B cell (primary cell): ENCODE measurements at regions not wholly inside any gene's neighbourhood (a gene's known extent, or its start where the extent isn't known, plus 50 kb on each side); places are given as distances from the start of the nearest gene placed in this dataset.

Experiments
- EZH2 ChIP-seq: IDR thresholded peaks from 2 replicates; pipeline ENCODE4 v1.6.1; 2012; ENCODE audit warnings: borderline replicate concordance, low read depth, mild to moderate bottlenecking, moderate library complexity, low read length; ENCODE audit not compliant: insufficient read depth, poor library complexity, severe bottlenecking
- TF ChIP-seq, protein P1 (sequence below): fragments of 200-600 bp; IDR thresholded peaks from one replicate; pipeline ENCODE4 v1.8.0; 2022; ENCODE audit warnings: antibody characterized with exemption, mild to moderate bottlenecking

DNA sequence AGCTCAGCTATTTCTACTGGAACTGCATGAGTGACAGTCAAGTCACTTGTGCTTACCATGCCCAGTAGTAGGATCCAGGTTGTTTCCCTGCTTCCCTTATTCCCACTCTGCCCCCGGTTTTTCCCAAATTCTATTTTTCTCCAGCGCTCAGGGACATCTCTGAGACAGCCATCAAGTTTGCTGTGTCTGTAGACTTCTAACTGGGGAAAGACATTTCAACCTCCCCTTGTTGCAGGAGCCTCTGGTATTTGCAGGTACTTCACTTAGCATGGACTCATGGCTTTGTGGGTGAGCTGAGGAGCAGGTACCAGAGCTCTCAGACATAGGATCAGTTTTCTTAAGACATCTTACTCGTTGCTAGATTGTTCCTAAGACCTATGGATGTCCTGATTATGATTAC, 801.6 kb upstream of the RBFOX1 start:
- TF ChIP-seq, protein P1, sequence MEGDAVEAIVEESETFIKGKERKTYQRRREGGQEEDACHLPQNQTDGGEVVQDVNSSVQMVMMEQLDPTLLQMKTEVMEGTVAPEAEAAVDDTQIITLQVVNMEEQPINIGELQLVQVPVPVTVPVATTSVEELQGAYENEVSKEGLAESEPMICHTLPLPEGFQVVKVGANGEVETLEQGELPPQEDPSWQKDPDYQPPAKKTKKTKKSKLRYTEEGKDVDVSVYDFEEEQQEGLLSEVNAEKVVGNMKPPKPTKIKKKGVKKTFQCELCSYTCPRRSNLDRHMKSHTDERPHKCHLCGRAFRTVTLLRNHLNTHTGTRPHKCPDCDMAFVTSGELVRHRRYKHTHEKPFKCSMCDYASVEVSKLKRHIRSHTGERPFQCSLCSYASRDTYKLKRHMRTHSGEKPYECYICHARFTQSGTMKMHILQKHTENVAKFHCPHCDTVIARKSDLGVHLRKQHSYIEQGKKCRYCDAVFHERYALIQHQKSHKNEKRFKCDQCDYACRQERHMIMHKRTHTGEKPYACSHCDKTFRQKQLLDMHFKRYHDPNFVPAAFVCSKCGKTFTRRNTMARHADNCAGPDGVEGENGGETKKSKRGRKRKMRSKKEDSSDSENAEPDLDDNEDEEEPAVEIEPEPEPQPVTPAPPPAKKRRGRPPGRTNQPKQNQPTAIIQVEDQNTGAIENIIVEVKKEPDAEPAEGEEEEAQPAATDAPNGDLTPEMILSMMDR: no peak
- TF ChIP-seq EZH2: no peak
